ENCODE measurements at regions not wholly inside any gene's neighbourhood (a gene's known extent, or its start where the extent isn't known, plus 50 kb on each side); places are given as distances from the start of the nearest gene placed in this dataset.

DNA sequence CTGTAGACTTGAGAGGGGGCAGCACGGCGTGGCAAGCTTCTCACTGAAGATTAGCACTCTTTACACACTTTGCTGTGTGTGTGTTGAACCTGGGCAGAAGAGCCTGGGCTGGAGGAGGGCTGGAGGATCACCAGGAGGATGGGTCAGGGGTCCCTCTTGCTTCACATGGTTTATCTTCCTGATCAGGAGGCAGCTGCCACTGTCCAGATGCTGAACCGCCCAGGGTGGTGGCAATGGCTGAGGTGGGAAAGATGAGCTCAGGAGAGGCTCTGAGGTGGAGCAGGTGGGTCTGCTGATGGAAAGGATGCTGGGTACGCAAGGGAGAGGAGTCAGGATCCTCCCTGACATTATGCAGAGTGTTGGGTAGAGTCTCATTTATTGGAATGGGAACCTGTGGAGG is 191.5 kb downstream of the RAMP3 start:
- no peak for TF ChIP-seq POLR2A (IDR thresholded peaks at IDR 0.05; ENCODE audit: low read depth, low read length)
- no peak for TF ChIP-seq TAF1 (IDR thresholded peaks at IDR 0.05; ENCODE audit: borderline replicate concordance, low read depth, low read length)
- no peak for TF ChIP-seq POLR2AphosphoS5 (IDR thresholded peaks at IDR 0.05; ENCODE audit: low read depth, low read length)

Data from GM12892 (cell line).